ENCODE measurements at regions not wholly inside any gene's neighbourhood (a gene's known extent, or its start where the extent isn't known, plus 50 kb on each side); places are given as distances from the start of the nearest gene placed in this dataset.

GRCh38 chr5:17720071-17720470 is 85.8 kb downstream of the TAF11L14 start:
- POLR2A ChIA-PET: no interaction called here
- intact Hi-C loops (cut with micrococcal nuclease): no loop called here
- Mint-ChIP-seq H3K36me3 (ENCODE audit: low read depth) (no peaks in the 10 kb centered on the region), H3K4me3 (no peak overlapping the region), H3K9me3 (peaks cover 2% of the 10 kb centered on the region), H3K4me1 (no peaks in the 10 kb centered on the region), H3K27me3 (no peaks in the 10 kb centered on the region), H3K27ac (no peak overlapping the region)
- DNase-seq (no peak), ATAC-seq (ENCODE audit: low read depth) (no peak)
- TF ChIP-seq, protein P1, sequence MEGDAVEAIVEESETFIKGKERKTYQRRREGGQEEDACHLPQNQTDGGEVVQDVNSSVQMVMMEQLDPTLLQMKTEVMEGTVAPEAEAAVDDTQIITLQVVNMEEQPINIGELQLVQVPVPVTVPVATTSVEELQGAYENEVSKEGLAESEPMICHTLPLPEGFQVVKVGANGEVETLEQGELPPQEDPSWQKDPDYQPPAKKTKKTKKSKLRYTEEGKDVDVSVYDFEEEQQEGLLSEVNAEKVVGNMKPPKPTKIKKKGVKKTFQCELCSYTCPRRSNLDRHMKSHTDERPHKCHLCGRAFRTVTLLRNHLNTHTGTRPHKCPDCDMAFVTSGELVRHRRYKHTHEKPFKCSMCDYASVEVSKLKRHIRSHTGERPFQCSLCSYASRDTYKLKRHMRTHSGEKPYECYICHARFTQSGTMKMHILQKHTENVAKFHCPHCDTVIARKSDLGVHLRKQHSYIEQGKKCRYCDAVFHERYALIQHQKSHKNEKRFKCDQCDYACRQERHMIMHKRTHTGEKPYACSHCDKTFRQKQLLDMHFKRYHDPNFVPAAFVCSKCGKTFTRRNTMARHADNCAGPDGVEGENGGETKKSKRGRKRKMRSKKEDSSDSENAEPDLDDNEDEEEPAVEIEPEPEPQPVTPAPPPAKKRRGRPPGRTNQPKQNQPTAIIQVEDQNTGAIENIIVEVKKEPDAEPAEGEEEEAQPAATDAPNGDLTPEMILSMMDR (IDR thresholded peaks at IDR 0.05): no peak
- CTCF ChIA-PET: no interaction called here

DNA sequence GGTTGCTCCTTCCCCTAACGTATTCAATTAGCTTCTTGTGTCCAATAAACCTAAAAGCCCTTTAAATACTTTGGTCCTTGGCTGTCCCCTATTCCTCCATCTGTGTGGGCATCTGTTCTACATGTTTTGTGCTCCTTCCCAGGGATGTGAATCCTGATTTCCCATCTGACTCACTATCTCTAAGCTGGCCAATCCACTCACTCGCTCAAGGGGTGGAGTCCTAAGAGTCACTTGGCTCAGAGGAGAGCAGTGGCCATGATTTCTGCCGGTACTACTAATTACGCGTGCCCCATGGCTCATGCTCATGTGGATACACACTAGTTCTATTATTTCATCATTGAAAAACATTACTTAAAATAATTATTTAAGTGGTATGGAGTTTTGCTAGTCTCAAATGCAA is 89.6 kb downstream of the TAF11L14 start:
- DNase-seq: no peak
- TF ChIP-seq, protein P1 (IDR thresholded peaks at IDR 0.05): no peak
- Mint-ChIP-seq H3K9me3 (no peaks in the 10 kb centered on the region), H3K36me3 (ENCODE audit: low read depth) (no peaks in the 10 kb centered on the region), H3K4me3 (no peak overlapping the region), H3K27ac (no peak overlapping the region), H3K27me3 (no peaks in the 10 kb centered on the region), H3K4me1 (no peaks in the 10 kb centered on the region)
- no peak for ATAC-seq (ENCODE audit: low read depth)
- ChIA-PET CTCF (no interaction called here), POLR2A (no interaction called here)
- intact Hi-C loops (cut with micrococcal nuclease): no loop called here

DNA sequence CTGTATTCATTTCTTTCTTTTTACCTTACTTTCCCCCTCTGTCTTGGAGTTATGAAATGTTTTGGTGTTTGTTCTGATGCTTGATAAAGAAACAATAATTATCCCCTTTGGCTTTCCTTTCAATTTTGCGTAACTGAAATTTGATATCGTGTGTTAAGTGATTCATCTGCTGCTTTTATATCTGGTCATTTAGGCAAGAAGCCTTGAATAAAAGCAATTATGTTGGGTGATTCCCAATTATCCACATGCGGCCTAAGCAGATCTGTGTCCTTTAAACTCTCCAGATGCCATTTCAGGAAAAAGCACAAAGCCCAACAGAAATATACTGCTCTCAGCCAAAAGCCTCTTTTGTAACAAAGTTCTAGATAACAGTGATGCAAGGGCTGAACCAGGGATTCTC is 92.8 kb downstream of the TAF11L14 start:
- POLR2A ChIA-PET: no interaction called here
- CTCF ChIA-PET: no interaction called here
- no peaks in the 10 kb centered on the region for H3K36me3 Mint-ChIP-seq (ENCODE audit: low read depth)

DNA sequence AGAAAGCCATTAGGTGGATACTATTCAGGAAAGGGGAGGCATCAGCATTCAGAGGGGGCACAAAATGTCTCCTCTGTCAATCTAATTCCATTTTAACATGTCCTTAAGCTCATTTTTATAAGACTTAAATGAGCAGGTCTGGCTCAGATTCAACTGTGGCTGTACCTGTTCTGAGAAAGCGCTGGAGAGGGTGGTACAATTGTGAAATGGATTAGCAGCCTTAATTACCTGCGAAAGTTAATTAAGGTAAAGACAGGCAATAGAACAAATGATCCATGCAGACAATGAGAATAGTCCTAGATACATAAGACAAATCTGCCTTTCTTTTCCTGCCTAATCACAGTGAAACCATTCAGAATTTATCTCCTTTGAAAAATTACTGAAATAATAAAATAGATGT is 96.2 kb downstream of the TAF11L14 start:
- Mint-ChIP-seq H3K9me3 (no peaks in the 10 kb centered on the region), H3K36me3 (ENCODE audit: low read depth) (no peaks in the 10 kb centered on the region), H3K27ac (no peak overlapping the region), H3K27me3 (no peaks in the 10 kb centered on the region), H3K4me3 (no peak overlapping the region), H3K4me1 (no peaks in the 10 kb centered on the region)
- CTCF ChIA-PET: no interaction called here
- ATAC-seq (ENCODE audit: low read depth): no peak
- no peak for DNase-seq
- intact Hi-C loops (cut with micrococcal nuclease): no loop called here
- TF ChIP-seq, protein P1 (IDR thresholded peaks at IDR 0.05): no peak
- POLR2A ChIA-PET: no interaction called here

More for the DNA sequence above, 92.8 kb downstream of the TAF11L14 start:
- Mint-ChIP-seq H3K9me3 (no peaks in the 10 kb centered on the region), H3K27me3 (no peaks in the 10 kb centered on the region), H3K27ac (no peak overlapping the region), H3K4me3 (no peak overlapping the region), H3K4me1 (no peaks in the 10 kb centered on the region)
- no peak for DNase-seq
- TF ChIP-seq, protein P1 (IDR thresholded peaks at IDR 0.05): no peak
- ATAC-seq (ENCODE audit: low read depth): no peak
- intact Hi-C loops (cut with micrococcal nuclease): no loop called here

- DNase-seq: no peak
- Mint-ChIP-seq H3K36me3 (ENCODE audit: low read depth) (no peaks in the 10 kb centered on the region), H3K4me3 (no peak overlapping the region), H3K9me3 (no peaks in the 10 kb centered on the region), H3K27ac (no peak overlapping the region), H3K4me1 (no peaks in the 10 kb centered on the region), H3K27me3 (peaks cover 2% of the 10 kb centered on the region)
- POLR2A ChIA-PET: no interaction called here
- TF ChIP-seq, protein P1 (IDR thresholded peaks at IDR 0.05): no peak
- CTCF ChIA-PET: no interaction called here
- intact Hi-C loops (cut with micrococcal nuclease): no loop called here
- ATAC-seq (ENCODE audit: low read depth): no peak
These were observed 98.2 kb downstream of the TAF11L14 start for GRCh38 chr5:17732351-17732923.

Data from activated B cell treated with CpG ODN at 0.5 μM for 24 hours (primary cell).